PC-3 (cell line): ENCODE measurements at regions not wholly inside any gene's neighbourhood (a gene's known extent, or its start where the extent isn't known, plus 50 kb on each side); places are given as distances from the start of the nearest gene placed in this dataset.
"Not testable (repeated sequence)": the region's sequence is repeated elsewhere in the genome, so short reads cannot be mapped to it uniquely, and the experiment has no call there.

ENCODE experiments used
- ATAC-seq: fragments of 200-7000 bp; cut with Tn5 transposase; 2 replicates; pipeline ENCODE4 v1.9.1; 2020; ENCODE audit warnings: mild to moderate bottlenecking, moderate library complexity
- BruUV-seq: library from RNA; stranded (reverse); fragments of 400-500 nt; replicated peaks from 2 replicates; lab custom pipeline; 2021; lab: Mats Ljungman, UMichigan
- CTCF ChIA-PET: fragments of 300-600 bp; sonication (Branson Sonifier 250); formaldehyde crosslinking; loops from one replicate; lab custom pipeline; 2022; ENCODE audit warnings: antibody characterized with exemption; lab: Charles Lee
- POLR2A ChIA-PET: fragments of 300-600 bp; sonication (Branson Sonifier 250); formaldehyde crosslinking; loops from one replicate; lab custom pipeline; 2022; ENCODE audit warnings: antibody characterized with exemption; ENCODE audit not compliant: unreplicated experiment; lab: Charles Lee
- DNase-seq: peaks from one replicate; pipeline ENCODE4 v3.0.0-alpha.2; 2015
- H2AFZ ChIP-seq: fragments of 300-600 bp; sonication (generic); 2 replicates; pipeline ENCODE4 v1.6.0; 2016; ENCODE audit warnings: antibody characterized with exemption, low read length
- H3F3A ChIP-seq: fragments of 300-600 bp; sonication (generic); one replicate; pipeline ENCODE4 v1.6.0; 2017; ENCODE audit warnings: antibody characterized with exemption, low read length, control low read depth, mild to moderate bottlenecking; ENCODE audit not compliant: unreplicated experiment
- H3K27ac ChIP-seq: fragments of 300-600 bp; sonication (generic); 2 replicates; pipeline ENCODE4 v1.5.1; 2016; ENCODE audit warnings: mild to moderate bottlenecking, low read length
- H3K27me3 ChIP-seq: fragments of 300-600 bp; sonication (generic); 2 replicates; pipeline ENCODE4 v1.6.1; 2016; ENCODE audit warnings: low read length, mixed read lengths
- H3K36me3 ChIP-seq: fragments of 300-600 bp; sonication (generic); 2 replicates; pipeline ENCODE4 v1.6.1; 2016; ENCODE audit warnings: low read depth, mixed run types, low read length, mixed read lengths
- H3K4me1 ChIP-seq: fragments of 300-600 bp; sonication (generic); 2 replicates; pipeline ENCODE4 v1.5.1; 2016; ENCODE audit warnings: low read length; ENCODE audit not compliant: insufficient read depth
- H3K4me2 ChIP-seq: fragments of 300-600 bp; sonication (generic); 2 replicates; pipeline ENCODE4 v1.6.0; 2016; ENCODE audit warnings: low read length
- H3K4me3 ChIP-seq: fragments of 300-600 bp; sonication (generic); 2 replicates; pipeline ENCODE4 v1.5.1; 2016; ENCODE audit warnings: mild to moderate bottlenecking, low read length, mixed read lengths
- H3K79me2 ChIP-seq: fragments of 300-600 bp; sonication (generic); 2 replicates; pipeline ENCODE4 v1.6.1; 2017; ENCODE audit warnings: low read length, mixed read lengths
- H3K9ac ChIP-seq: fragments of 300-600 bp; sonication (generic); 2 replicates; pipeline ENCODE4 v1.6.0; 2016; ENCODE audit warnings: mild to moderate bottlenecking, low read length
- H3K9me2 ChIP-seq: fragments of 300-600 bp; sonication (generic); replicated peaks from 2 replicates; pipeline ENCODE4 v1.6.1; 2016; ENCODE audit warnings: mixed run types, low read length, mixed read lengths
- H3K9me3 ChIP-seq: fragments of 300-600 bp; sonication (generic); 2 replicates; pipeline ENCODE4 v1.6.1; 2016; ENCODE audit warnings: low read length, mixed read lengths
- H4K20me1 ChIP-seq: fragments of 300-600 bp; sonication (generic); 2 replicates; pipeline ENCODE4 v1.6.1; 2016; ENCODE audit warnings: low read length, mixed read lengths
- intact Hi-C: fragments of 100-400 bp; cut with micrococcal nuclease; formaldehyde crosslinking; loops from 2 replicates; pipeline ENCODE4 v1.9.0; 2023

DNA sequence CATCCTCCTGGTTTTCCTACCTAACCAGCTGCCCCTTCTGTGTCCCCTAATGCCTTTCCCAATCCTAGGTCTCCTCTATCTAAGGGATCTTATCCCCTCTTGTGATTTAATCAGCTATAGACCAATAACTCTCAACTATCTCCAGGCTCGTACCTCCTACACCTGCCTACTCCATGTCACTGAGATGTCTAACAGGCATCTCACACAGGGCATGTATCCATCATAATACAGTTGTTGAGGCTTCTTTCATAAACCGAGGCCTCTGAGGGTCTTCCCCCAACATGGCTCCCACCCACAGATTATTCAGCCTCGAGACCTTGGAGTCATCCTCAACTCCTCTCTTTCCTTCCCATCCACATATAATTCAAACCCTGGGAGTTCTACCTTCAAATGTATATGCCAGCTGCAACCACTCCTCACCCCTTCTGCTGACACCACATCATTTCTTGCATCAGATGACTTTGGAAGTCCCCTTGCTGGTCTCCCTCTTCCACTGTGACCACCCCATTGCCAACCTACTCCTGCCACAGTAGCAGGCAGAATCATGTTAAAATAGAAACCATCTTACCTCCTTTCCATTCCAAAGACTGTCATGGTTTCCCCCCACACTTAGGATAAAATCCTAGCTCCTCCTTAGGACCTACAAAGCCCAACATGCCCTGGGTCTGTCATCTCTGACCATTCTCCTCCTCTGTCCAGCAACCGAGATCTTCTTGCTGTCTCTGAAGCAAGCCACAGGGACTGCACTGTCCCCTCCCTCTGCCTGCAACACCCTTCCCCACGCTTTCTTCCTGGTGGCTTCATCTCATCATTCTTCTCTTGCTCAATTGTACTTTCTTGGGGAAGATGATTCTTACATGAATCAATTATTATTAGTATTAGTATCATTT lies 103.8 kb downstream of the RPS15A start:
- not testable (repeated sequence) for H3K27ac ChIP-seq

DNA sequence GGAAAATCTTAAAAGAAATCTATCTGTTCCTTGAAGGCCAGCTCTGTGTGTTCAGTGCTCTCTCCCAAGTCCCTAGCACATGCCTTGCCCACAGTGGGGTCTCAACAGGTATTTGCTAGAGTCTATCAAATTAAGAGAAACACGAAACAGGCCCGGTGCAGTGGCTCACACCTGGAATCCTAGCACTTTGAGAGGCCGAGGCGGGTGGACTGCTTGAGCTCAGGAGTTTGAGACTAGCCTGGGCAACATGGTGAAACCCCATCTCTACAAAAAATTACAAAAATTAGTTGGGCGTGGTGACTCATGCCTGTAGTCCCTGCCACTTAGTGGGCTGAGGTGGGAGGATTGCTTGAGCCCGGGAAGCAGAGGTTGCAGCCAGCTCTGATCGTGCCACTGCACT lies 83.9 kb upstream of the NOMO2 start:
- H3K9me2 ChIP-seq, DNase-seq, H3K36me3 ChIP-seq, BruUV-seq, H2AFZ ChIP-seq, CTCF ChIA-PET, H3K79me2 ChIP-seq, H3F3A ChIP-seq, H4K20me1 ChIP-seq, H3K27me3 ChIP-seq, H3K4me1 ChIP-seq, POLR2A ChIA-PET, H3K9me3 ChIP-seq, H3K4me2 ChIP-seq, ATAC-seq, intact Hi-C loops, H3K27ac ChIP-seq, H3K9ac ChIP-seq, H3K4me3 ChIP-seq: not testable (repeated sequence)

More for the DNA sequence above, 103.8 kb downstream of the RPS15A start:
- H3K36me3 ChIP-seq, H3K9ac ChIP-seq, H3K9me2 ChIP-seq, DNase-seq, CTCF ChIA-PET, H3K27me3 ChIP-seq, H3F3A ChIP-seq, H3K4me1 ChIP-seq, ATAC-seq, H4K20me1 ChIP-seq, H3K4me3 ChIP-seq, H3K9me3 ChIP-seq, POLR2A ChIA-PET, intact Hi-C loops, H3K4me2 ChIP-seq, H3K79me2 ChIP-seq, H2AFZ ChIP-seq, BruUV-seq: not testable (repeated sequence)

DNA sequence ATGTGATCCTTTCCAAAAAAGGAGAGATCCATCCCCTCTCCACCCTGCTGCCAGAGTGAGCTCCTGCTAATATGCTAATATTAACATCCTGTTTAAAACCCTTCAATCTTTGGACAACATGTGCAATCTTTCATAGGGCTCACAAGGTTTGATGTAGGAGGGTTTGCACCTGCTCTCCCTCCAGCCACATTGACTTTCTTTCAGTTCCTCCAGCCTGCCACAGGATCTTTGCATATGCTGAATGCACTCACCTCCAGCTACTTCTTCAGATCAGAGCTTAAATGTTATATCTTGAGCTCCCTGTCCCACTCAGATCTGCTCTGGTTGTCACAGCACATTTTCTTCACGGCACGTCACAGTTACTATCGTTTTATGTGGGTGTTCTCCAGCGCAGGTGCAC lies 75.0 kb upstream of the NOMO2 start:
- H3K36me3 ChIP-seq, H3F3A ChIP-seq, DNase-seq, ATAC-seq, H3K4me3 ChIP-seq, H4K20me1 ChIP-seq, H3K4me1 ChIP-seq, CTCF ChIA-PET, BruUV-seq, H3K9me3 ChIP-seq, POLR2A ChIA-PET, H3K27me3 ChIP-seq, H3K27ac ChIP-seq, H3K79me2 ChIP-seq, H3K9me2 ChIP-seq, intact Hi-C loops, H2AFZ ChIP-seq, H3K9ac ChIP-seq, H3K4me2 ChIP-seq: not testable (repeated sequence)

DNA sequence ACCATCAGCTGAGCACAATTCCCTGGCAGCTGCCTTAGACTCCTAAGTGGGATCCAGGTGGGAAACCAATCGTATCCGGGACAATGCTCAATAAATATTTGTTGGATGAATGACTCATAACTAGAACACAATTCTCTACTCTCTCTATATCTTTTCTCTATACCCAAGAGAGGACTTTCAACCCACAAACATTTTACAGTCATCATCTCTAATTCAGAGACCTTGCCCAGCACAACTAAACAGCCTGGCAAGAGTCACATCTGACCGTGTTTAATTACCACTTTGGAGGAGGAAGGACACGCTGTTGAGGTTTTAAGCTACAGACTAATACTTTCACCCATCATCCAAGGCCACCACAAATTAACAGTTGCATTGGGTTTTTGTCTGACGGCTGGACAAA lies 74.3 kb upstream of the NOMO2 start:
- DNase-seq, CTCF ChIA-PET, BruUV-seq, H4K20me1 ChIP-seq, intact Hi-C loops, H3K4me1 ChIP-seq, H3K4me2 ChIP-seq, H2AFZ ChIP-seq, H3K4me3 ChIP-seq, POLR2A ChIA-PET, H3K27me3 ChIP-seq, H3K9me3 ChIP-seq, H3K36me3 ChIP-seq, H3K27ac ChIP-seq, H3K9me2 ChIP-seq, H3K9ac ChIP-seq, H3F3A ChIP-seq, H3K79me2 ChIP-seq: not testable (repeated sequence)
- ATAC-seq = peak; percentile 13; the same call in 1 of the 2 replicates

DNA sequence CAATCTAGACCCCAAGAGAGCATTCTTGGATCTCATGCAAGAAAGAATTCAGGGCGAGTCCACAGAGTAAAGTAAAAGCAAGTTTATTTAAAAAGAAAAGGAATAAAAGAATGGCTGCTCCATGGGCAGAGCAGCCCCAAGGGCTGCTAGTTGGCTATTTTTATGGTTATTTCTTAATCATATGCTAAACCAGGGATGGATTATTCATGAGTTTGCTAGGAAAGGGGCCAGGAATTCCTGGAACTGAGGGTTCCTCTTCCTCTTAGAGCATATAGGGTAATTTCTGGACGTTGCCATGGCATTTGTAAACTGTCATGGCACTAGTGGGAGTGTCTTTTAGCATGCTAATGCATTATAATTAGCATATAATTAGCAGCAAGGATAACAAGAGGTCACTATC lies 73.1 kb upstream of the NOMO2 start:
- H3K9ac ChIP-seq, H3K4me2 ChIP-seq, H3K79me2 ChIP-seq, H3K27me3 ChIP-seq, intact Hi-C loops, H3K4me1 ChIP-seq, H3K27ac ChIP-seq, BruUV-seq, POLR2A ChIA-PET, CTCF ChIA-PET, H3K9me2 ChIP-seq, DNase-seq, H3F3A ChIP-seq, ATAC-seq, H3K9me3 ChIP-seq, H3K36me3 ChIP-seq, H4K20me1 ChIP-seq, H3K4me3 ChIP-seq, H2AFZ ChIP-seq: not testable (repeated sequence)

DNA sequence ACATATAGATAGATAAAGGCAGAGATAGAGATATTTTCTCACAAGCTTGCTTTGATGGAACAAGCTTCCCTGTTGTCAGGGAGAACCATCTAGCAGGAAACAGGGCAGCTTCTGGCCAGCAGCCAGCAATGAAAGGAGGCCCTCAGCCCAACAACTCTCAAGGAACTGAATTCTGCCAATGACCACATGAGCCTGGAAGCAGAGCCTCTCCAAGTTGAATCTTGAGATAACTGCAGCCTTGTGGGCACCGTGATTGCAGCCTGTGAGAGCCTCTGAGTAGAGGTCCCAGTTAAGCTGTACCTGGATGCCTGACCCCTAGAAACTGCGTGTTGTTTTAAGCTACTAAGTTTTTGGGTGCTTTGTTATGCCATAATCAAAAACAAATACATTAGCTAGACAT lies 69.8 kb upstream of the NOMO2 start:
- intact Hi-C loops, H3K27me3 ChIP-seq, H3K9me2 ChIP-seq, H3F3A ChIP-seq, H3K27ac ChIP-seq, H3K9ac ChIP-seq, H2AFZ ChIP-seq, BruUV-seq, H3K4me2 ChIP-seq, POLR2A ChIA-PET, H3K36me3 ChIP-seq, H3K9me3 ChIP-seq, ATAC-seq, H3K79me2 ChIP-seq, CTCF ChIA-PET, H3K4me1 ChIP-seq, H3K4me3 ChIP-seq, DNase-seq, H4K20me1 ChIP-seq: not testable (repeated sequence)
